Prostate gland (tissue), 2 donors: ENCODE measurements at regions not wholly inside any gene's neighbourhood (a gene's known extent, or its start where the extent isn't known, plus 50 kb on each side); places are given as distances from the start of the nearest gene placed in this dataset.

Experiments
- DNase-seq: peaks from one replicate; pipeline ENCODE4 v3.0.0-alpha.2; 2019; ENCODE audit warnings: low spot score
- H3K27ac ChIP-seq, 2 donors: fragments of 200-600 bp; sonication (generic); 2 replicates each; pipeline ENCODE4 v1.5.1; 2017 to 2019
- H3K27me3 ChIP-seq: fragments of 200-600 bp; sonication (generic); replicated peaks from 2 replicates; pipeline ENCODE4 v1.5.1; 2019; ENCODE audit not compliant: insufficient read depth
- H3K36me3 ChIP-seq, 2 donors: fragments of 200-600 bp; sonication (generic); 1 replicate in 1 of 2; 2 replicates in 1 of 2; pipeline versions ENCODE4 v1.5.1 to v1.8.1; 2017 to 2019
- H3K4me1 ChIP-seq: fragments of 200-600 bp; sonication (generic); replicated peaks from 2 replicates; pipeline ENCODE4 v1.5.1; 2019
- H3K4me3 ChIP-seq, 2 donors: fragments of 200-600 bp; sonication (generic); 2 replicates each; pipeline ENCODE4 v1.5.1; 2017 to 2019
- H3K9me3 ChIP-seq: fragments of 200-600 bp; sonication (generic); 2 replicates; pipeline ENCODE4 v1.5.1; 2017
- CTCF ChIP-seq, 4 experiments: fragments of 200-600 bp in 2 of 4; fragments of 450-650 bp in 2 of 4; sonication (generic) in 2 of 4; IDR thresholded peaks; 1 replicate in 3 of 4; 2 replicates in 1 of 4; pipeline ENCODE4 v1.5.1; 2016 to 2019; ENCODE audit warnings: antibody characterized with exemption in 4 of 4, mild to moderate bottlenecking in 2 of 4, moderate library complexity in 2 of 4
- POLR2A ChIP-seq: fragments of 450-650 bp; IDR thresholded peaks from one replicate; pipeline ENCODE4 v1.6.1; 2016; ENCODE audit warnings: antibody characterized with exemption, mild to moderate bottlenecking
- POLR2AphosphoS5 ChIP-seq: sonication (generic); formaldehyde crosslinking; IDR thresholded peaks from one replicate; pipeline ENCODE4 v1.6.1; 2017; ENCODE audit warnings: antibody characterized with exemption
- WGBS: methylation state at CpG from one replicate; pipeline ENCODE4 v1.1.5; 2018; 5-methylcytosine and 5-hydroxymethylcytosine counted together
- intact Hi-C: fragments of 100-400 bp; cut with DNase I; formaldehyde crosslinking; loops from one replicate; pipeline ENCODE4 v1.14.2; 2022

DNA sequence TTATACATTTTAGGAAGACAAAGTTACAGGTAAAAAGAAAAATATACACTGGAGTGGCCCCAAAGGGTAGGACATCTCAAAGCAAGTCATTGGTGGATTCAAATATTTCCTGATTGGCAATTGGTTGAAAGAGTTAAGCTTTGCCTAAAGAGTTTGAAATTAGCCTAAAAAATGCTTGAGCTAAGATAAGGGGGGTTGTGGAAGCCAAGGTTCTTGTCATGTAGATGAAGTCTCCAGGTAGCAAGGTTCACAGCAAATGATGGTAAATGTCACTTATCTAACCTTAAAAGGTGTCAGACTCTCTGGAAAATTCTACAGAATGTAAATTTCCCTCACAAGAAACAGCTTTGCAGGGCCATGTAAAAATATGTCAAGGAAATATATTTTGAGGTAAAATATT lies 596.7 kb downstream of the FAT4 start:
- Histone ChIP-seq H3K4me3 (no peak overlapping the region), H3K27me3 (no peaks in the 10 kb centered on the region), H3K27ac (no peak overlapping the region), H3K36me3 (no peaks in the 10 kb centered on the region), H3K4me1 (no peaks in the 10 kb centered on the region), H3K9me3 (no peaks in the 10 kb centered on the region)
- TF ChIP-seq POLR2A (no peak), POLR2AphosphoS5 (no peak), CTCF (IDR thresholded peaks at IDR 0.05) (no peak)
- intact Hi-C loops, result no loop called here
- no peak for DNase-seq

- no peak for DNase-seq
- 88% methylated on average over 1 of the region's 1 CpG for WGBS
These were observed 602.8 kb downstream of the FAT4 start for GRCh38 chr4:125917559-125917958.

GRCh38 chr4:125928652-125929051 lies 613.9 kb downstream of the FAT4 start:
- no peaks in the 10 kb centered on the region for H3K36me3 ChIP-seq
- H3K27me3 ChIP-seq, result no peaks in the 10 kb centered on the region
- H3K4me1 ChIP-seq, result no peaks in the 10 kb centered on the region
- H3K9me3 ChIP-seq, result no peaks in the 10 kb centered on the region
- TF ChIP-seq POLR2AphosphoS5, result no peak
- no peak for TF ChIP-seq POLR2A
- TF ChIP-seq CTCF (IDR thresholded peaks at IDR 0.05), result no peak
- H3K4me3 ChIP-seq, result no peak overlapping the region
- no peak overlapping the region for H3K27ac ChIP-seq
- WGBS, result 86% methylated on average over 1 of the region's 1 CpG
- intact Hi-C loops, result no loop called here
- no peak for DNase-seq

More at GRCh38 chr4:125917559-125917958, 602.8 kb downstream of the FAT4 start:
- H3K27ac ChIP-seq, result no peak overlapping the region
- TF ChIP-seq POLR2A, result no peak
- TF ChIP-seq CTCF (IDR thresholded peaks at IDR 0.05), result no peak
- TF ChIP-seq POLR2AphosphoS5, result no peak
- no peaks in the 10 kb centered on the region for H3K9me3 ChIP-seq
- no peak overlapping the region for H3K4me3 ChIP-seq
- no peaks in the 10 kb centered on the region for H3K27me3 ChIP-seq
- intact Hi-C loops, result no loop called here
- no peaks in the 10 kb centered on the region for H3K4me1 ChIP-seq
- no peaks in the 10 kb centered on the region for H3K36me3 ChIP-seq

GRCh38 chr4:125938541-125938940 lies 623.8 kb downstream of the FAT4 start:
- Histone ChIP-seq H3K9me3 (no peaks in the 10 kb centered on the region), H3K4me3 (no peak overlapping the region), H3K4me1 (no peaks in the 10 kb centered on the region), H3K36me3 (no peaks in the 10 kb centered on the region), H3K27ac (no peak overlapping the region), H3K27me3 (no peaks in the 10 kb centered on the region)
- intact Hi-C loops, result no loop called here
- TF ChIP-seq POLR2A (no peak), POLR2AphosphoS5 (no peak), CTCF (IDR thresholded peaks at IDR 0.05) (no peak)
- no peak for DNase-seq

- no peaks in the 10 kb centered on the region for H3K27me3 ChIP-seq
- H3K9me3 ChIP-seq, result no peaks in the 10 kb centered on the region
- 74% methylated on average over 2 of the region's 2 CpGs for WGBS
- no peaks in the 10 kb centered on the region for H3K36me3 ChIP-seq
- TF ChIP-seq POLR2A (no peak), POLR2AphosphoS5 (no peak), CTCF (IDR thresholded peaks at IDR 0.05) (no peak)
- no peak overlapping the region for H3K4me3 ChIP-seq
- H3K27ac ChIP-seq, result no peak overlapping the region
- intact Hi-C loops, result no loop called here
- DNase-seq, result no peak
- H3K4me1 ChIP-seq, result no peaks in the 10 kb centered on the region
These were observed 625.7 kb downstream of the FAT4 start for GRCh38 chr4:125940426-125940825.
